Brain microvascular endothelial cell (primary cell): ENCODE measurements at regions not wholly inside any gene's neighbourhood (a gene's known extent, or its start where the extent isn't known, plus 50 kb on each side); places are given as distances from the start of the nearest gene placed in this dataset.

Source experiments
- DNase-seq: peaks from one replicate; pipeline ENCODE4 v3.0.0-alpha.2; 2020
- H3K27ac ChIP-seq: fragments of 250-450 bp; sonication (Bioruptor Pico); 2 replicates; pipeline ENCODE4 v1.5.1; 2020; ENCODE audit warnings: mild to moderate bottlenecking, moderate library complexity
- H3K27me3 ChIP-seq: fragments of 250-450 bp; sonication (Bioruptor Pico); replicated peaks from 2 replicates; pipeline ENCODE4 v1.5.1; 2020; ENCODE audit warnings: mild to moderate bottlenecking
- H3K36me3 ChIP-seq: fragments of 250-450 bp; sonication (Bioruptor Pico); replicated peaks from 2 replicates; pipeline ENCODE4 v1.5.1; 2020; ENCODE audit warnings: mild to moderate bottlenecking
- H3K4me3 ChIP-seq: 2 replicates; pipeline ENCODE4 v1.5.1; 2011; ENCODE audit warnings: low read depth, mild to moderate bottlenecking, control low read depth, low read length, moderate library complexity
- in situ Hi-C: cut with HindIII; loops from 2 replicates; pipeline ENCODE4 v1.10.0; 2017; ENCODE audit warnings: low sequenced_read_pairs, low pct_ligation_motif_present
- TF ChIP-seq, protein P1 (sequence below): IDR thresholded peaks from 2 replicates; pipeline ENCODE4 v1.5.1; 2011; ENCODE audit warnings: low read depth, mild to moderate bottlenecking, moderate library complexity, low read length, control low read depth, inconsistent platforms; ENCODE audit errors: missing control alignments

DNA sequence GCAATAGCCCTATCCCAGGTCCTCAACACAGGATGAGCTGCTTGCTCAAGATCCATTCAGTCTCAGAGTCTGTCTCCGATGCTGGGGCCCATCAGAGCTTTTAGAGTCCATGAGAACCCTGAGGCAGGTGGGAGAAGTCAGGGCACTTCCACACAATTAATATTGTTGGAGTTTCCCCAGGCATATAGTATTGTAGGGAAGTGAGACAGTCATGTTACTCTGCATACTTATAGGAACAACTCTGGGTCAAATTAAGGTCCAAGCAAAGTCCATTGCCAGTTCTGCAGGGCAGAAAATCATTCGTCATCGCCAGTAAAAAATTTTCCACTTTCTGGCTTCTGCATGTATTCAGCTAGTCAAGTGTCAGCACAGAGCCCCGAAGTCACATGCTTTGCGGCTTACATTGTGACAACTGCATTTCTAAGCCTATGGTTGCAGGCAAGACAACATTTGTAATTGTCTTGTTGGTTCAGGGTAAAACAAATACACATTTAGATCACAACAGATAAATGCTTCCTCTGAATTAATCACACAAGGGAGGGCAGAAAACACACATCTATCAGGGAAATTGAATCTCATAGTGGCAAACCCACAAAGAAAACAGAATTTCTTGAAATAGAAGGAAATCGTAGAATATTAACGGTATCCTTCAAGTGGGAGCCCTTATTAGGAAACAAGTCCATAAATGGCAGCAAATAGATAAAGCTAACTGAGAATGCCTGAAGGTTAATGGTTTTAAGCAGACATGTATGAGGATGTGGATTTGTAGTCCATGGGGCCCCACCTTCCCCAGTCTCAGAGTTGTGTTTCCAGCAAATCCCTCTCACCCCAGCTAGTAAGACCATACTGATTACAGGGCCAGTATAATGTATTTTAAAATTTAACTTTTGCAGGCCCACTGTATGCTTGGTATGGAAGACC is 412.1 kb upstream of the RASGEF1B start:
- in situ Hi-C loops = no loop called here
- Histone ChIP-seq H3K36me3 (no peaks in the 10 kb centered on the region), H3K27ac (no peak overlapping the region), H3K4me3 (no peak overlapping the region), H3K27me3 (no peaks in the 10 kb centered on the region)
- no peak for DNase-seq
- TF ChIP-seq, protein P1, sequence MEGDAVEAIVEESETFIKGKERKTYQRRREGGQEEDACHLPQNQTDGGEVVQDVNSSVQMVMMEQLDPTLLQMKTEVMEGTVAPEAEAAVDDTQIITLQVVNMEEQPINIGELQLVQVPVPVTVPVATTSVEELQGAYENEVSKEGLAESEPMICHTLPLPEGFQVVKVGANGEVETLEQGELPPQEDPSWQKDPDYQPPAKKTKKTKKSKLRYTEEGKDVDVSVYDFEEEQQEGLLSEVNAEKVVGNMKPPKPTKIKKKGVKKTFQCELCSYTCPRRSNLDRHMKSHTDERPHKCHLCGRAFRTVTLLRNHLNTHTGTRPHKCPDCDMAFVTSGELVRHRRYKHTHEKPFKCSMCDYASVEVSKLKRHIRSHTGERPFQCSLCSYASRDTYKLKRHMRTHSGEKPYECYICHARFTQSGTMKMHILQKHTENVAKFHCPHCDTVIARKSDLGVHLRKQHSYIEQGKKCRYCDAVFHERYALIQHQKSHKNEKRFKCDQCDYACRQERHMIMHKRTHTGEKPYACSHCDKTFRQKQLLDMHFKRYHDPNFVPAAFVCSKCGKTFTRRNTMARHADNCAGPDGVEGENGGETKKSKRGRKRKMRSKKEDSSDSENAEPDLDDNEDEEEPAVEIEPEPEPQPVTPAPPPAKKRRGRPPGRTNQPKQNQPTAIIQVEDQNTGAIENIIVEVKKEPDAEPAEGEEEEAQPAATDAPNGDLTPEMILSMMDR = no peak

GRCh38 chr4:81883004-81883403 is 411.3 kb upstream of the RASGEF1B start:
- in situ Hi-C loops = no loop called here
- no peak overlapping the region for H3K4me3 ChIP-seq
- H3K36me3 ChIP-seq = no peaks in the 10 kb centered on the region
- no peak for DNase-seq
- TF ChIP-seq, protein P1 = no peak
- H3K27me3 ChIP-seq = no peaks in the 10 kb centered on the region
- H3K27ac ChIP-seq = no peak overlapping the region

- no peak overlapping the region for H3K27ac ChIP-seq
- in situ Hi-C loops = no loop called here
- no peak overlapping the region for H3K4me3 ChIP-seq
- no peak for DNase-seq
- TF ChIP-seq, protein P1 = no peak
- H3K36me3 ChIP-seq = no peaks in the 10 kb centered on the region
- no peaks in the 10 kb centered on the region for H3K27me3 ChIP-seq
Measured at GRCh38 chr4:81881855-81882621, 410.3 kb upstream of the RASGEF1B start.

- Histone ChIP-seq H3K27ac (no peak overlapping the region), H3K36me3 (no peaks in the 10 kb centered on the region), H3K4me3 (no peak overlapping the region), H3K27me3 (no peaks in the 10 kb centered on the region)
- DNase-seq = no peak
- TF ChIP-seq, protein P1 = no peak
- in situ Hi-C loops = no loop called here
Measured at GRCh38 chr4:81876106-81876505, 404.4 kb upstream of the RASGEF1B start.

GRCh38 chr4:81874661-81875515 is 403.2 kb upstream of the RASGEF1B start:
- TF ChIP-seq, protein P1 = no peak
- Histone ChIP-seq H3K27me3 (no peaks in the 10 kb centered on the region), H3K36me3 (no peaks in the 10 kb centered on the region), H3K4me3 (no peak overlapping the region), H3K27ac (no peak overlapping the region)
- in situ Hi-C loops = no loop called here
- DNase-seq = no peak
